Upper lobe of right lung (tissue), 1 donor: ENCODE measurements at regions not wholly inside any gene's neighbourhood (a gene's known extent, or its start where the extent isn't known, plus 50 kb on each side); places are given as distances from the start of the nearest gene placed in this dataset.

Experiments used
- ATAC-seq: fragments of 200-7000 bp; cut with Tn5 transposase; one replicate; pipeline ENCODE4 v1.9.1; 2020; ENCODE audit warnings: mild to moderate bottlenecking, moderate library complexity
- DNase-seq: peaks from one replicate; pipeline ENCODE4 v3.0.0-alpha.2; 2020
- H3K27ac ChIP-seq: fragments of 200-600 bp; one replicate; pipeline ENCODE4 v1.8.0; 2022
- H3K27me3 ChIP-seq: fragments of 200-600 bp; one replicate; pipeline ENCODE4 v1.8.0; 2022; ENCODE audit warnings: mild to moderate bottlenecking
- H3K36me3 ChIP-seq: fragments of 200-600 bp; one replicate; pipeline ENCODE4 v1.8.0; 2022
- H3K4me1 ChIP-seq: fragments of 200-600 bp; one replicate; pipeline ENCODE4 v1.8.0; 2022
- H3K4me3 ChIP-seq: fragments of 200-600 bp; one replicate; pipeline ENCODE4 v1.8.0; 2022; ENCODE audit warnings: mild to moderate bottlenecking
- H3K9me3 ChIP-seq: fragments of 200-600 bp; one replicate; pipeline ENCODE4 v1.8.0; 2022
- CTCF ChIP-seq: fragments of 200-600 bp; IDR thresholded peaks from one replicate; pipeline ENCODE4 v1.8.0; 2022; ENCODE audit warnings: antibody characterized with exemption
- intact Hi-C: fragments of 100-400 bp; cut with DNase I; formaldehyde crosslinking; loops from one replicate; pipeline ENCODE4 v1.11.0; 2022
- donor health status: DM: no; HTN: yes; CAD: no; lungs with severe emphysema.

- Histone ChIP-seq H3K9me3 (no peaks in the 10 kb centered on the region), H3K36me3 (no peaks in the 10 kb centered on the region), H3K27ac (no peak overlapping the region), H3K4me1 (peaks cover 11% of the 10 kb centered on the region), H3K4me3 (no peak overlapping the region), H3K27me3 (no peaks in the 10 kb centered on the region)
- DNase-seq (peak; percentile 66), ATAC-seq (peak; percentile 92)
- intact Hi-C loops, result no loop called here
- no peak for TF ChIP-seq CTCF
Observed at GRCh38 chr6:14310960-14311359, 193.4 kb downstream of the CD83 start.

DNA sequence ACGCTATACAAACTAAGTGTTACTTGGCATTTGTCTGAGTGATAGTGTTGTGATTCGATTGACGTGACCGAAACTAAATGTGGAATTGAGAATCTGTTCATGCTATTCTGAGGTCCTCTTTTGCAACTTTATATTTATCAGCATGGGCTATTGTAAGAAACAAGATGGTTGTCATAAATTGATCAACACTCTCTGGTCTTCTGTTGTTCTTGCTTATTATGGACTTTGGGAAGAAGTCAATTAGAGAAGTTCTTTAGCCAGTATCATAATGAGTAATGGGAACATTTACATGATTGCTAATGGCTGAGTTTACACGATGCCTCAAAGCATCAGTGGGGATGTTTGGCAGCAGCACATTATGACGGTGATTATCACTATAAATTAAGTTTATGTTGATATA lies 195.0 kb downstream of the CD83 start:
- intact Hi-C loops, result no loop called here

DNA sequence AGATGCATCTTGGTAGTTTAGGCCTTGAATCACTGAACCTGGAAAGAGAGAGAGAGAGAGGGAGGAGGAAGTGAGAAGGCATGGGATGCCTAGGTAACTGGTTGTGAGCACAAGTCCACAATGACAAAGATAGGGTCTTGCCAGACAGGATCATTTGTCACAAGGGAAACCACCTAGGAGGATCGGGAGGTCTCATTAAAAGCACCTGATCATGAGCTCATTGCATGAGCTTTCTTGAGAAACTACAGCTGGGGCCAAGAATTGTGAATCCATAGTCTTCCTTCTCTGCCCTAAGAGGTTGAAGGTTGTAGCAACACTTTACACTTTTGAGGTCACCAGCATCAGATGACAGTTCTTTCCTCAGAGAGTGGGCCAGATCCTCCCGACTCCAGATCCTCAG lies 195.7 kb downstream of the CD83 start:
- H3K27me3 ChIP-seq, result no peaks in the 10 kb centered on the region
- ATAC-seq (no peak), DNase-seq (no peak)
- H3K36me3 ChIP-seq, result no peaks in the 10 kb centered on the region
- no peak for TF ChIP-seq CTCF
- H3K27ac ChIP-seq, result no peak overlapping the region
- peaks cover 7% of the 10 kb centered on the region for H3K4me1 ChIP-seq
- intact Hi-C loops, result no loop called here
- no peaks in the 10 kb centered on the region for H3K9me3 ChIP-seq
- H3K4me3 ChIP-seq, result no peak overlapping the region

More for the DNA sequence above, 195.0 kb downstream of the CD83 start:
- DNase-seq (no peak), ATAC-seq (no peak)
- H3K27me3 ChIP-seq, result no peaks in the 10 kb centered on the region
- H3K36me3 ChIP-seq, result no peaks in the 10 kb centered on the region
- TF ChIP-seq CTCF, result no peak
- H3K4me3 ChIP-seq, result no peak overlapping the region
- peaks cover 7% of the 10 kb centered on the region for H3K4me1 ChIP-seq
- no peaks in the 10 kb centered on the region for H3K9me3 ChIP-seq
- no peak overlapping the region for H3K27ac ChIP-seq

GRCh38 chr6:14315353-14315752 lies 197.8 kb downstream of the CD83 start:
- Histone ChIP-seq H3K27me3 (no peaks in the 10 kb centered on the region), H3K4me3 (no peak overlapping the region), H3K36me3 (no peaks in the 10 kb centered on the region), H3K4me1 (peaks cover 7% of the 10 kb centered on the region), H3K9me3 (no peaks in the 10 kb centered on the region), H3K27ac (no peak overlapping the region)
- intact Hi-C loops, result no loop called here
- no peak for DNase-seq
- TF ChIP-seq CTCF, result no peak
- ATAC-seq, result no peak

GRCh38 chr6:14316651-14317386 lies 199.2 kb downstream of the CD83 start:
- Histone ChIP-seq H3K4me3 (no peak overlapping the region), H3K9me3 (no peaks in the 10 kb centered on the region), H3K4me1 (peaks cover 7% of the 10 kb centered on the region), H3K27me3 (no peaks in the 10 kb centered on the region), H3K36me3 (no peaks in the 10 kb centered on the region), H3K27ac (no peak overlapping the region)
- DNase-seq, result peak; percentile 64
- peak; percentile 45 for ATAC-seq
- intact Hi-C loops, result no loop called here
- no peak for TF ChIP-seq CTCF
